K562 (cell line): ENCODE measurements at regions not wholly inside any gene's neighbourhood (a gene's known extent, or its start where the extent isn't known, plus 50 kb on each side); places are given as distances from the start of the nearest gene placed in this dataset.

Experiments used
- CAMTA2 ChIP-seq: fragments of 250-450 bp; sonication (Bioruptor Pico); conservative IDR thresholded peaks from 2 replicates; pipeline ENCODE4 v1.5.1; 2022
- CBX8 ChIP-seq: fragments of 200-600 bp; sonication (generic); IDR thresholded peaks from 2 replicates; pipeline ENCODE4 v1.6.1; 2012; ENCODE audit warnings: borderline replicate concordance, mixed run types, low read depth, mild to moderate bottlenecking, moderate library complexity, mixed read lengths, low read length, control low read depth, inconsistent platforms; ENCODE audit not compliant: poor library complexity, severe bottlenecking; ENCODE audit errors: extremely low read depth
- CREM ChIP-seq: IDR thresholded peaks from 2 replicates; pipeline ENCODE4 v1.6.1; 2014; ENCODE audit warnings: antibody characterized with exemption, low read depth
- CTCF ChIP-seq, 3 experiments: IDR thresholded peaks in 2 of 3; conservative IDR thresholded peaks in 1 of 3; 2 replicates each; pipeline ENCODE4 v1.5.1; 2011 to 2012; ENCODE audit warnings: low read length in 3 of 3, mild to moderate bottlenecking in 3 of 3, control low read depth in 2 of 3, improper control_type of control experiment in 1 of 3, inconsistent platforms in 1 of 3, low read depth in 1 of 3, mixed read lengths in 1 of 3, moderate library complexity in 1 of 3; ENCODE audit not compliant: insufficient read depth in 2 of 3
- EP300 ChIP-seq: IDR thresholded peaks from 2 replicates; pipeline ENCODE4 v1.6.1; 2012; ENCODE audit warnings: low read length, improper control_type of control experiment
- NFE2L1 ChIP-seq: fragments of 450-650 bp; IDR thresholded peaks from 2 replicates; pipeline ENCODE4 v1.6.1; 2016; ENCODE audit warnings: missing genetic modification characterization, low read depth, mild to moderate bottlenecking, missing compliant biosample characterization, moderate library complexity, borderline replicate concordance
- NONO ChIP-seq, 2 experiments: fragments of 200-400 bp in 1 of 2; fragments of 450-650 bp in 1 of 2; formaldehyde crosslinking in 1 of 2; IDR thresholded peaks; 2 replicates each; pipeline ENCODE4 v1.6.1; 2017; ENCODE audit warnings: low read depth in 2 of 2, mild to moderate bottlenecking in 2 of 2, moderate library complexity in 2 of 2, low read length in 1 of 2
- RNF2 ChIP-seq: sonication (generic); IDR thresholded peaks from 2 replicates; pipeline ENCODE4 v1.6.1; 2016
- RREB1 ChIP-seq: fragments of 250-450 bp; sonication (Bioruptor Pico); IDR thresholded peaks from 2 replicates; pipeline ENCODE4 v1.4.0; 2020
- STAT6 ChIP-seq: sonication (generic); formaldehyde crosslinking; IDR thresholded peaks from 2 replicates; pipeline ENCODE4 v1.8.1; 2023; ENCODE audit warnings: mild to moderate bottlenecking, missing genetic modification reagents
- TAF1 ChIP-seq: IDR thresholded peaks from 2 replicates; pipeline ENCODE4 v1.6.1; 2011; ENCODE audit warnings: mild to moderate bottlenecking, low read length, moderate library complexity; ENCODE audit not compliant: insufficient read depth, control insufficient read depth, severe bottlenecking; ENCODE audit errors: extremely low read depth
- ZFP36 ChIP-seq: fragments of 150-350 bp; IDR thresholded peaks from 2 replicates; pipeline ENCODE4 v1.6.1; 2018; ENCODE audit warnings: low read length, low read depth; ENCODE audit not compliant: partially characterized antibody
- ZNF124 ChIP-seq: sonication (generic); formaldehyde crosslinking; IDR thresholded peaks from 2 replicates; pipeline ENCODE4 v1.8.1; 2022; ENCODE audit warnings: missing genetic modification reagents

- TF ChIP-seq CTCF (IDR thresholded peaks at IDR 0.05 in 2 of 3, conservative IDR thresholded peaks at IDR 0.05 in 1 of 3; ENCODE audit: insufficient read depth in 2 of 3, low read depth in 1 of 3, low read length in 3 of 3) (no peak), NFE2L1 (no peak), NONO (IDR thresholded peaks at IDR 0.05; ENCODE audit: low read depth in 2 of 2, low read length in 1 of 2) (no peak), STAT6 (CRISPR knock-in tag) (no peak), RREB1 (CRISPR knock-in tag) (no peak), ZFP36 (no peak), TAF1 (no peak), RNF2 (no peak), ZNF124 (CRISPR knock-in tag) (no peak), CREM (no peak), CAMTA2 (CRISPR knock-in tag) (no peak), CBX8 (no peak), EP300 (no peak)
These were observed 67.6 kb downstream of the SOWAHC start for GRCh38 chr2:109681633-109682380.
